SK-N-DZ (cell line): ENCODE measurements at regions not wholly inside any gene's neighbourhood (a gene's known extent, or its start where the extent isn't known, plus 50 kb on each side); places are given as distances from the start of the nearest gene placed in this dataset.

Source experiments
- DNase-seq: peaks from one replicate; pipeline ENCODE4 v3.0.0-alpha.2; 2015; ENCODE audit warnings: low spot score

- peak; percentile 62 for DNase-seq
Observed at GRCh38 chr5:61823781-61824180, 482.2 kb upstream of the KIF2A start.

DNA sequence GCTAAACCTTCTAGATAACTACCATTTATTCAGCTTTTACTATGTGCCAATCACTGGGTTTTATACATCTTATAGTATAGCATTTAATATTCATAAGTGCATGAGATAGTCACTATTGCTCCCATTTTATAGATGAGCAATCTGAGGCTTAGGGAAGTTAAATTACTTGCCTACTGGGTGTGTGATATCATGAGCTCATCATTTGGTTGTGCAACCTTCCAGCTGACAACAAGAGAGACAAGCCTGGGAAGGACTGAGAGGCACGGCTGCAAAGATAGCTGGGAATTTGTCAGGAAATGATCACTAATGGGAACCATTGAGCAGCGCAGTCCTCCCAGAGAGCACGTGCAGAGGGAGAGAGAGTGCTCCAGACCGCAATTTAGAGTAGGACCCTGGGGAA, 481.6 kb upstream of the KIF2A start:
- no peak for DNase-seq

DNA sequence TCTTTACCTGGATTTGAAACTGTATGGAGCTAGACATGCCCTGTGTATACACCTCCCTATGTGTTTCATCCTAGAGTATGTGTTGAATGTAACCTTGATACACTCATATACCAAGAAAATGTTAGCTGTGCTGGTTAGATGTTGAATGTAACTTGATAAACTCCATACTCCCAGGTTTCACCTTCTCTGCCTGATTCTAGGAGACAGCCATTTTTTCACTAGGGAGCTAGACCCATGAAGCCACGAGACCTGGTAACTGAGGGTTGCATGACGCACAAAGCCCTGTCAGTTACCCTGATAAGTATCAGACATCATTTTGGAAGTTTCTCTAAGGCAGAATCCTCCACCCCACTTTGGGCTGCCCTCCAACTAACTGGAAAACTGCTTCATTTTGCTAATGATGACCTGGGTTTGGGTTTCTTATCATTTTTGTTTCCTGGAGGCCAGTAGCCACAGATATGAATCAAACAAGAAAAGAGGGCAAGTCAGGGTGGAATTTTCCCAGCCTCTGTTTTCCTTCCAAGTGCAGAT, 478.5 kb upstream of the KIF2A start:
- no peak for DNase-seq

GRCh38 chr5:61828856-61829255, 477.1 kb upstream of the KIF2A start:
- no peak for DNase-seq

GRCh38 chr5:61831736-61832135, 474.3 kb upstream of the KIF2A start:
- DNase-seq = no peak

DNA sequence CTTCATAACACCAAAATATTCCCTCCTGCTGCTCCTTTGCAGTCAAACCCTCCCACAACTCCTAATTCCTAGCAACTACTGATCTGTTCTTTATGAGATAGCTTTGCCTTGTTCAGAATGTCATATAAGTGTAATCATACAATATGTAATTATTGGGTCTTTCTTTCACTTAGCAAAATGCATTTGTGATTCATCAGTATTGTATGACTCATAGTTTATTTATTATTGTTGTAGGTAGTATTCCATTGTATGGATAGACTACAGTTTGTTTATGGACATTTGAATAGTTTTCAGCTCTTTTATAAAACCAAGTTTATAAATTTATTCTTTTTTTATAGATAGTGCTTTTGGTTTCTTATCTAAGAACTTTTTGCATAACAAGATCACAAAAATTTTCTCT, 468.2 kb upstream of the KIF2A start:
- no peak for DNase-seq

DNA sequence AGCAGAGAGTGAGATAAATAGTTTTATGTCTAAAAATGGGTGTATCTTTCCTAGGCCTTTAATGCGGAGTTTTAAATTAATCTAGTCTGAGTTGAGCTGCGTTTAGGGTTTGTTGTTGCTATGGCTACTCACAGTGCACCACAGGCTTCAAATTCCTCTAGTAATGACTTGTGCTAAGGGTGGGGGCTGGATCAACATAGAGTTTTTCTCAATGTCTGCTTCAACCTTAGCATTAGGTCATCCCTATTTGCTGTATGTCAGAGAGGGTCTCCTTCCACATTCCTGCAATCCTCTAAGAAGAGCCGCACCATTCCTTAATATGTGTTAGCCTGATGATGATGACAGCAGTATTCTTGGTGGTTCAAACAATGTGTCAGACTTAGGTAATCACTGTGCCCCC, 465.6 kb upstream of the KIF2A start:
- no peak for DNase-seq

DNA sequence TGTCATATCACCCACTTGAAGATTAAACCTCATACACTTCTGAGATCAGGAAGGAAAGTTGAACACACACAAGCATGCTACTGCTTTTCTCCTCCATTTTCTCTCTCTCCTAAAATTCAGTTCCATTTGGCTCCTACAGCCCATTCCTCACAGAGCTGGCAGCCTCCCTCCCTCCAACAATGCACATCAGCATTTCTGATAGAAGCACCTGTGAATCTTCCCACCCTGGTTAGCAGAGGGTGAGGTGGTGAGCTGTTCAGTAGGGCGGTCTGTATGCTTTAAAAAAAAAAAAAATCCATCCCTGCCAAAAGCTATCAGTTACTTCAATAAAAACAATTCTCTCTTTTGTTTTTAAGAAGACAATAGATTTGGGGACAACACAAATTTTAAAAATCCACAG, 463.2 kb upstream of the KIF2A start:
- DNase-seq = no peak

- DNase-seq = no peak
Observed at GRCh38 chr5:61850696-61851095, 455.3 kb upstream of the KIF2A start.

DNA sequence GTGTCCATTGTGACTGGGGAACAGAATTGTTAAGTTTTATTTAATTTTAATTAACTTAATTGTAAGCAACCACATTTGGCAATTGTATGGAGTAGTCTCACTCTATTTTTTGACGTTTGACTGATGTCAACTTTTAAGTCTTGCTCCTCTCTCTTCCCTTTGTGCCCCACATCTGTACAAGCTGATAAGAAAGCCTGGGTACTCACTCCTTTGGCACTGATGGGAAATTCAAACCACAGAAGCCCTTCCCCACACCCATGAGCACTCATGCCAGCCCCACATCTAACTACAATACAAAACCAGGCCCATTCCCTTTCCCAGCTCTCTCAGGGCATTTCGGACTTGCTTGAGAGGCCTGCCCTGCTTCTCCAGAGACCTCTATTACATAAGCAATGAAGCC, 451.5 kb upstream of the KIF2A start:
- DNase-seq = no peak

- DNase-seq = no peak
Observed at GRCh38 chr5:61860978-61861377, 445.0 kb upstream of the KIF2A start.

- DNase-seq = no peak
Observed at GRCh38 chr5:61866930-61867329, 439.1 kb upstream of the KIF2A start.

GRCh38 chr5:61869333-61869732, 436.7 kb upstream of the KIF2A start:
- DNase-seq = no peak

- DNase-seq = no peak
Observed at GRCh38 chr5:61878471-61878870, 427.5 kb upstream of the KIF2A start.

DNA sequence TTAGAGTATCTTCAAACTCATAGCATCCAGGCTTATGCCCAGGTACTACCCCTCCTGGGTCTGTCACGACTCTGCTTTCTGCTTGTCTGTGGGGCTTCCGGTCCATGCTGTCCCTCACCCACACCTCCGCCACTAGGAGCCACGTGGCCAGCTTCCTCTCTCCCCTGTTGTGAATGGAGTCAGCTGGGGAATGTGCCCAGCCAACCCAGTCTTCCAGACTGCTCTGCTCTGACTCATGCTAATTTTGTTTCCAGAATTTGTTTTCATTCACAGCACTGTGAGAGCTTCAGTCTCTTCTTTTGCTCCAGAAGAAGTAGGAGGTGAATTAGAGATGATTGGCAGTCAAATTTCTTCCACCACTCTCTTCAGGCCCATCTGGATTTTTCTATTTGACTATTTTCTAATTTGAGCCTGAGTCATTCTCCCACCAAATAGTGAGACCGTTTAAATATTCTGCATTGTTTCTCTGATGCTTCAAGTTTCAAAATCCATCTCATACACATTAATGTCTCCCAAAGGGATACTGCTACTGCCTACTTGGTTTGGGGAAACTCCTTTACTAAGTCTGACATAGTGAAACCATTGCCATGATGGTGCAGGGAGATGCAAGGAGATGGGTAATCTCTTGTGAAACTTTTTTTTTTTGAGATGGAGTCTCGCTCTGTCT, 424.1 kb upstream of the KIF2A start:
- no peak for DNase-seq

- DNase-seq = no peak
Observed at GRCh38 chr5:61882901-61883500, 423.0 kb upstream of the KIF2A start.

DNA sequence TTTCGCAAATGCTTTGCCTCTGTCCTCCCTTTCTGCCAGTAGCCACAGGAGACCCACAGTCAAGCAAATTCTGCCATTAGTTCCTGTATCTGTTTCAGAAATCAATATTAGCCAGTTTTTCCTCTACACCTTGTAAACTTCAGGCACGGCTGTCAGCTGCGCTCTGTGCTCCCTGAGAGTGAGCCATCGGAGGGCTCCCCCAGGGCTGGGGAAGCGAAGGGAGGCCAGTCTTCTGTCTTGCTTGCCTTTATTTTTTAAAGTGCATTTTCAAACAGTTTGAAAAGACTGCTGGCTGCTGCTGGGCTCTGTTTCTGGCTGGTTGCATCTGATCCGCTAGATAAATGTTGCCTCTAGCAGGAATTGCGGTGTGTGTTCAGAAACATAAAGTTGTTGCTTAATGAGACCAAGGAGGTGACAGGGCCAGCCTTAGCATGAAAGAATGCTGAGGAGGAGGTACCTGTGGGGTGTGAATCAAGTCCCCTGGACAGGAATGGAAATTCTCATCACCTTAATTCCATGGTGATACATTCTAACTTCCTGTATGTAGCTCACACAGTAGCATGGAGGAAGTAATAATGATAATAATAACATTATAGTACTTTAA, 421.7 kb upstream of the KIF2A start:
- DNase-seq = no peak

GRCh38 chr5:61886214-61886613, 419.8 kb upstream of the KIF2A start:
- no peak for DNase-seq

DNA sequence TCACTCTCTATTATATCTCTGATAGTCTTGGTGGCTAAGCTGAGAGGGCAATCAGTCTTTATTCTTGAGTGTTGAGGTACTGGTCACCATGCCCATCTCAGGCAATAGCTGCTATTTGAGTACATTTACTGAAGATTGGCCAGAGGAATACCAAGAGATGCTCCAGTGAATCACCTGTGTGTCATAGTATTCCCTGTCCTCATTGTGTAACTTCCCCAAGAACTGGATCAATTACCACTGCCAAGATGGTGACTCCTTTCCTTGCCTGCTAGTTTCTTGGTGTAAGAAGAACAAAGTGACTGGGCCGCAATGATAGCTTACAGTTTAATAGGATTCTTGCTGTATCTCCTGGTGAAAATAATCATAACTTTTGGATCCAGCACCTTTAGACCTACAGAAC, 418.7 kb upstream of the KIF2A start:
- DNase-seq = no peak

GRCh38 chr5:61894046-61894445, 412.0 kb upstream of the KIF2A start:
- DNase-seq = no peak

GRCh38 chr5:61896811-61897210, 409.2 kb upstream of the KIF2A start:
- no peak for DNase-seq

- DNase-seq = no peak
Observed at GRCh38 chr5:61897251-61897650, 408.8 kb upstream of the KIF2A start.

GRCh38 chr5:61901997-61902396, 404.0 kb upstream of the KIF2A start:
- no peak for DNase-seq
